Esophagus squamous epithelium (tissue), 5 donors: ENCODE measurements at regions not wholly inside any gene's neighbourhood (a gene's known extent, or its start where the extent isn't known, plus 50 kb on each side); places are given as distances from the start of the nearest gene placed in this dataset.
"Not testable (repeated sequence)": the region's sequence is repeated elsewhere in the genome, so short reads cannot be mapped to it uniquely, and the experiment has no call there.

Experiments
- DNase-seq: peaks from one replicate; lab custom pipeline; 2025; lab: John Stamatoyannopoulos, UW
- H3K27ac ChIP-seq, 4 donors: fragments of 200-600 bp; sonication (generic); one replicate each; pipeline ENCODE4 v1.5.1; 2016 to 2019; ENCODE audit warnings: mild to moderate bottlenecking in 1 of 4
- H3K27me3 ChIP-seq, 4 donors: fragments of 200-600 bp; sonication (generic); 1 replicate in 3 of 4; 2 replicates in 1 of 4; pipeline versions ENCODE4 v1.5.1 to v1.6.0; 2017 to 2021; ENCODE audit warnings: antibody characterized with exemption in 1 of 4
- H3K36me3 ChIP-seq, 3 donors: fragments of 200-600 bp; sonication (generic); one replicate each; pipeline ENCODE4 v1.5.1; 2016 to 2019
- H3K4me1 ChIP-seq, 3 donors: fragments of 200-600 bp; sonication (generic); one replicate each; pipeline ENCODE4 v1.5.1; 2017 to 2019
- H3K4me3 ChIP-seq, 4 donors: fragments of 200-600 bp; sonication (generic); 1 replicate in 3 of 4; 2 replicates in 1 of 4; pipeline ENCODE4 v1.5.1; 2016 to 2019; ENCODE audit warnings: mild to moderate bottlenecking in 2 of 4, moderate library complexity in 1 of 4
- H3K9me3 ChIP-seq, 3 donors: fragments of 200-600 bp; sonication (generic); one replicate each; pipeline ENCODE4 v1.5.1; 2016 to 2019
- POLR2A ChIP-seq, 4 donors: fragments of 450-650 bp; IDR thresholded peaks; one replicate each; pipeline ENCODE4 v1.6.1; 2017; ENCODE audit warnings: antibody characterized with exemption in 4 of 4, mild to moderate bottlenecking in 4 of 4, moderate library complexity in 3 of 4
- WGBS, 2 donors: methylation state at CpG; one replicate each; pipeline ENCODE4 v1.1.5; 2018; 5-methylcytosine and 5-hydroxymethylcytosine counted together
- intact Hi-C: fragments of 100-400 bp; cut with DNase I; formaldehyde crosslinking; loops from one replicate; pipeline ENCODE4 v1.15.0; 2022
- TF ChIP-seq, protein P1 (sequence below), 6 experiments: fragments of 450-650 bp in 4 of 6; fragments of 200-600 bp in 2 of 6; sonication (generic) in 2 of 6; IDR thresholded peaks; one replicate each; pipeline ENCODE4 v1.5.1; 2016 to 2019; ENCODE audit warnings: antibody characterized with exemption in 6 of 6, mild to moderate bottlenecking in 4 of 6, moderate library complexity in 4 of 6
- donor health status: DM: yes; HTN: yes; CAD: no.

DNA sequence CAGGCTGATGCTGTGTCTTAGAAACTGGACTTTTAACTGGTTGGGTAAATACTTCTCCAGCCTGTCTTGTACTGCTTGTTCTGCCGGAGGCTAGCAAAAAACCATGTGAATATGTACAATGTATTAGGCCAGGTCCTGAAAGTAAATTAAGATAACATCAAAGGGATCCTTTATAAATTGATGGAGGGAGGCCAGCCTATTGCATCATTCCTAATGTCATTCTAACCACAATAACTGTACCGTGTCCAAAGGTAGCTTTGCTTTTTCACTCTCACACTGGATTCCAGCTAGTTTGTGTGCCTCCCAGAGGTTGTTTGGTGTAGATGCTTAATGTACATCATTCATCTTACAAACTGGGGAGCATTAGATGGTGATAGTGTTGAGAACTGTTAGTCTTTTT, 91.2 kb upstream of the SEM1 start:
- 31 to 34% methylated on average over 2 of the region's 2 CpGs for WGBS, 2 donors
- intact Hi-C loops: no loop called here

DNA sequence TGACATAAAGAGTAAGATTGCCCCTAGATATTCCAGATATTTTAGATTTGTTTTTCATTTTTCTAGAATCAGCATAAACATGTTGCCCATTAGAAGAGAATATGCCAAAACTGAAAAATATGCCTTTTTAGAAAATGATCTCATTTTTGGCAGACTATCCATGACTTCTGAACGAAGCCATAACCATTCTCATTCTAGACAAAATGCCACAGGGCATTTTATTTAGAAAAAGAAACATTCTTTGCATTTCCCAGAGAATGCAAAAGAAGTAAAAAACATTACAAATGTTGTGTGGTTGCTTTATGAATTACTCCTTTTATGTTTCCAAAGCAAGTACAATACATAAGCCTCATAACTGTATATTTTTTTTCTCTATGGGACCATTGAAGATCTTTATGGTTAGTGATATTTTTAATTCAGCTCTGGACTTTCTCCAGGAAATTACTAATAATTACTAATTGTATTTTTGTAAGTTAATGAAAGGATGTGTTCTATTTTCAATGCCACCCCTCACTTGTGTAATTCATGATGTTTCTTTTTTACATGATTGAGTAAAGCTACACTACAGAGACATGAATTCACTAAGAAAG, 109.6 kb upstream of the SEM1 start:
- WGBS, 2 donors: 14 to 17% methylated on average over 1 of the region's 1 CpG
- Histone ChIP-seq H3K36me3 (no peaks in the 10 kb centered on the region), H3K4me1 (peaks cover 0 to 5% (median 0%) of the 10 kb centered on the region in 3 donors), H3K9me3 (no peaks in the 10 kb centered on the region), H3K27ac (no peak overlapping the region), H3K27me3 (peaks cover 0 to 7% (median 0%) of the 10 kb centered on the region in 4 donors), H3K4me3 (no peak overlapping the region)
- intact Hi-C loops: no loop called here
- no peak for DNase-seq
- TF ChIP-seq, protein P1, sequence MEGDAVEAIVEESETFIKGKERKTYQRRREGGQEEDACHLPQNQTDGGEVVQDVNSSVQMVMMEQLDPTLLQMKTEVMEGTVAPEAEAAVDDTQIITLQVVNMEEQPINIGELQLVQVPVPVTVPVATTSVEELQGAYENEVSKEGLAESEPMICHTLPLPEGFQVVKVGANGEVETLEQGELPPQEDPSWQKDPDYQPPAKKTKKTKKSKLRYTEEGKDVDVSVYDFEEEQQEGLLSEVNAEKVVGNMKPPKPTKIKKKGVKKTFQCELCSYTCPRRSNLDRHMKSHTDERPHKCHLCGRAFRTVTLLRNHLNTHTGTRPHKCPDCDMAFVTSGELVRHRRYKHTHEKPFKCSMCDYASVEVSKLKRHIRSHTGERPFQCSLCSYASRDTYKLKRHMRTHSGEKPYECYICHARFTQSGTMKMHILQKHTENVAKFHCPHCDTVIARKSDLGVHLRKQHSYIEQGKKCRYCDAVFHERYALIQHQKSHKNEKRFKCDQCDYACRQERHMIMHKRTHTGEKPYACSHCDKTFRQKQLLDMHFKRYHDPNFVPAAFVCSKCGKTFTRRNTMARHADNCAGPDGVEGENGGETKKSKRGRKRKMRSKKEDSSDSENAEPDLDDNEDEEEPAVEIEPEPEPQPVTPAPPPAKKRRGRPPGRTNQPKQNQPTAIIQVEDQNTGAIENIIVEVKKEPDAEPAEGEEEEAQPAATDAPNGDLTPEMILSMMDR (IDR thresholded peaks at IDR 0.05): no peak
- no peak for TF ChIP-seq POLR2A (IDR thresholded peaks at IDR 0.05)

More for the DNA sequence above, 91.2 kb upstream of the SEM1 start:
- Histone ChIP-seq H3K27me3 (peaks cover 0 to 42% (median 0%) of the 10 kb centered on the region in 4 donors), H3K4me1 (no peaks in the 10 kb centered on the region), H3K36me3 (no peaks in the 10 kb centered on the region), H3K4me3 (no peak overlapping the region), H3K27ac (no peak overlapping the region), H3K9me3 (no peaks in the 10 kb centered on the region)
- no peak for DNase-seq
- TF ChIP-seq POLR2A (IDR thresholded peaks at IDR 0.05): no peak
- TF ChIP-seq, protein P1 (IDR thresholded peaks at IDR 0.05): peak in 4 of 6 experiments; percentile 20 to 50 (median 40)

- H3K36me3 ChIP-seq, H3K27me3 ChIP-seq, H3K9me3 ChIP-seq, DNase-seq, H3K27ac ChIP-seq, H3K4me1 ChIP-seq, H3K4me3 ChIP-seq, intact Hi-C loops: not testable (repeated sequence)
- WGBS, 2 donors: 93% methylated on average over 1 of the region's 1 CpG; no CpG with 5 or more reads in 1 of the 2 donors
Observed at GRCh38 chr7:96821131-96821530, 111.5 kb upstream of the SEM1 start.

DNA sequence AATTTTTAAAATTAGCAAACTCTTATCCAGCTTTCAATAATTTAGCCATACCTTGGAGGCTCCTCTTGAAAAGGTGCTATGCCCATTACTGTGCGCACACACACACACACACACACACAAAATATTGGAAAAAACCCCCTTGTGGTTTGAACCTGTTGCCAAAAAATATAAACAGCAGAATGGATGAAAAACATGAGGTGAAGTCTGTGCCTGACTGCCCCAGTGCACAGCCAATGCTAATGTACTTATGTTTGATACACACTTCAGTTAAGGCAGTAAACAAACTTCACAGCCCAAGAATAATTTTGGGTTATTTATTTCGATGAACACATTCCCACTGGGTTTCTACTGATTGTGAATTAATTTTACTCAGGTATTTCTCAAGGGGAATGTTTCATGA, 113.2 kb upstream of the SEM1 start:
- WGBS, 2 donors: 44 to 63% methylated on average over 2 of the region's 2 CpGs
- H3K36me3 ChIP-seq: no peaks in the 10 kb centered on the region
- DNase-seq: no peak

GRCh38 chr7:96823274-96823673, 113.6 kb upstream of the SEM1 start:
- intact Hi-C loops: no loop called here
- Histone ChIP-seq H3K36me3 (no peaks in the 10 kb centered on the region), H3K27me3 (no peaks in the 10 kb centered on the region), H3K4me1 (peaks cover 0 to 5% (median 0%) of the 10 kb centered on the region in 3 donors), H3K4me3 (no peak overlapping the region), H3K9me3 (no peaks in the 10 kb centered on the region), H3K27ac (no peak overlapping the region)
- 26 to 34% methylated on average over 4 of the region's 4 CpGs for WGBS, 2 donors
- DNase-seq: no peak
- TF ChIP-seq, protein P1 (IDR thresholded peaks at IDR 0.05): no peak
- TF ChIP-seq POLR2A (IDR thresholded peaks at IDR 0.05): no peak

More for the DNA sequence above, 113.2 kb upstream of the SEM1 start:
- intact Hi-C loops: no loop called here
- H3K27me3 ChIP-seq: no peaks in the 10 kb centered on the region
- peaks cover 0 to 5% (median 0%) of the 10 kb centered on the region in 3 donors for H3K4me1 ChIP-seq
- no peak for TF ChIP-seq POLR2A (IDR thresholded peaks at IDR 0.05)
- TF ChIP-seq, protein P1 (IDR thresholded peaks at IDR 0.05): no peak
- H3K4me3 ChIP-seq: no peak overlapping the region
- H3K9me3 ChIP-seq: no peaks in the 10 kb centered on the region
- H3K27ac ChIP-seq: no peak overlapping the region
